ENCODE measurements at regions not wholly inside any gene's neighbourhood (a gene's known extent, or its start where the extent isn't known, plus 50 kb on each side); places are given as distances from the start of the nearest gene placed in this dataset.

DNA sequence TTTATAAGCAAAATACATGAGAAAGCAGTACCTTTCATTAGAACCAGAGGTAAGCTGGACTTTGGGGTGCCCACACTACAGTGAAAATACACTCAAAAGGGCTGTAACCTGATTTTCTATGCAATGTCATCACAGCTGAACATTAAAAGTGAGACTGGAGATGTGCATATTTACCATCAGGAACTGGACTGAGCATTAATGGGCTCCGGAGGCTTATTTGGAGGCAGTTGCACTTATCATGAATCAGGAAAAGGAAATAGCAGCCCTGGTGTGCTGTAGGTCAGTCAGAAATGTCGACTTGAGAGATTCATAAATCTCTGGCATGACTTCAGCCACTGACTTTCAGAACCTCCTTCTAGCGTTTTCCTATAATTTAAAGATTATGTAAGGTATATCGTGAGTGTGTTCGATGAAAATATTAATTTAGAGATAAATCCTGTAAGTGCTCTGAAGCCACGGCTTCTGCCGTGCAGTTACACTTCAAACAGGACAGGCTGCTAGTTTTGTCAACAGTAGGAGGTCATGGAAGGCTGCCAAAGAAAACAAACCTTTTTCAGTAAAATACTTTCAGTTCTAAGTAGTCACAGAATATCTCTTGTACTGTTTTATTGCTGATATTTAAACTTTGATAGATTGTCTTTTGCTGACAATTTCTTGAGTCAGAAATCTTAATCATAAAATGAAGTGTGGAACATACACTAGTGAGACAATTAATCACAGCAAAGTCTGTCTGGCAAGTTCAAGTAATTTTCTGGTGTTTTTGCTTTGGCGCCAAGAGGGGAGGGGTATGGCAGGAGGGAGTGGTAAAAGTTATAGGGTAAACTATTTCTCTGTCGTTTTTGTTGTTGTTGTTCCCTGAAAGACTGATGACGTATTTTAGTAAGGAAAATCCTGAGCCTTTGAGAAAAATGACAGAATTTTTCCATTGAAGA lies 939.7 kb downstream of the NR2F1-AS1 start:
- FAIRE-seq = peak; percentile 89
- dilution Hi-C loops (cut with MboI; ENCODE audit: extremely low pct_ligation_motif_present, low sequenced_read_pairs) = no loop called here
- no TSS peak for BruUV-seq (replicated peaks)
- CTCF ChIA-PET = interaction anchor here (1.0 kb wide), 1 partner anchor 123 kb away, joined by 5 read pairs; no protein-coding TSS in a partner anchor
- intact Hi-C loops (cut with micrococcal nuclease) = loop anchor here (5.0 kb wide), 1 partner anchor 941 kb away; the partner anchor contains the start of genes NR2F1 and NR2F1-AS1
- Histone ChIP-seq H3K4me2 (ENCODE audit: insufficient read depth, low read length) (peak overlapping the region; percentile 74), H3K79me2 (ENCODE audit: control insufficient read depth, insufficient read depth, low read length) (no peaks in the 10 kb centered on the region), H2AFZ (ENCODE audit: low read depth, low read length) (peak overlapping the region; percentile 36), H3K4me1 (ENCODE audit: control insufficient read depth, extremely low read depth, insufficient read depth, low read length) (peaks cover 13% of the 10 kb centered on the region), H3K27ac (ENCODE audit: insufficient read depth, low read depth, low read length) (peak overlapping the region; percentile 33), H3K9ac (replicated peaks; ENCODE audit: extremely low read depth, insufficient read depth, low read length) (no peak overlapping the region), H4K20me1 (replicated peaks; ENCODE audit: control insufficient read depth, extremely low read depth, insufficient read depth, low read length) (no peaks in the 10 kb centered on the region), H3K4me3 (replicated peaks in 1 of 3; ENCODE audit: insufficient read depth in 1 of 3, low read depth in 1 of 3, low read length in 3 of 3) (peak overlapping the region; percentile 10 to 63 (median 22)), H3K9me3 (replicated peaks; ENCODE audit: control insufficient read depth, insufficient read depth, low read length) (no peaks in the 10 kb centered on the region), H3K9me1 (replicated peaks; ENCODE audit: control insufficient read depth, extremely low read depth, insufficient read depth, low read length) (no peaks in the 10 kb centered on the region), H3K27me3 (ENCODE audit: control insufficient read depth in 2 of 2, insufficient read depth in 2 of 2, low read length in 2 of 2) (no peaks in the 10 kb centered on the region), H3K36me3 (ENCODE audit: control insufficient read depth in 2 of 2, extremely low read depth in 1 of 2, insufficient read depth in 2 of 2, low read length in 2 of 2) (no peaks in the 10 kb centered on the region)
- DNase-seq (ENCODE audit: low read depth, low spot score) = peak; percentile 90
- POLR2A ChIA-PET = no interaction called here
- peak; percentile 66 for TF ChIP-seq GATA2 (IDR thresholded peaks at IDR 0.05; ENCODE audit: insufficient read depth, insufficient read length, low read depth, low read length)
- no peak for TF ChIP-seq POLR2AphosphoS5 (IDR thresholded peaks at IDR 0.05; ENCODE audit: insufficient read depth, low read depth, low read length)
- TF ChIP-seq, protein P1, sequence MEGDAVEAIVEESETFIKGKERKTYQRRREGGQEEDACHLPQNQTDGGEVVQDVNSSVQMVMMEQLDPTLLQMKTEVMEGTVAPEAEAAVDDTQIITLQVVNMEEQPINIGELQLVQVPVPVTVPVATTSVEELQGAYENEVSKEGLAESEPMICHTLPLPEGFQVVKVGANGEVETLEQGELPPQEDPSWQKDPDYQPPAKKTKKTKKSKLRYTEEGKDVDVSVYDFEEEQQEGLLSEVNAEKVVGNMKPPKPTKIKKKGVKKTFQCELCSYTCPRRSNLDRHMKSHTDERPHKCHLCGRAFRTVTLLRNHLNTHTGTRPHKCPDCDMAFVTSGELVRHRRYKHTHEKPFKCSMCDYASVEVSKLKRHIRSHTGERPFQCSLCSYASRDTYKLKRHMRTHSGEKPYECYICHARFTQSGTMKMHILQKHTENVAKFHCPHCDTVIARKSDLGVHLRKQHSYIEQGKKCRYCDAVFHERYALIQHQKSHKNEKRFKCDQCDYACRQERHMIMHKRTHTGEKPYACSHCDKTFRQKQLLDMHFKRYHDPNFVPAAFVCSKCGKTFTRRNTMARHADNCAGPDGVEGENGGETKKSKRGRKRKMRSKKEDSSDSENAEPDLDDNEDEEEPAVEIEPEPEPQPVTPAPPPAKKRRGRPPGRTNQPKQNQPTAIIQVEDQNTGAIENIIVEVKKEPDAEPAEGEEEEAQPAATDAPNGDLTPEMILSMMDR (IDR thresholded peaks at IDR 0.05; ENCODE audit: extremely low read depth in 1 of 2, insufficient read depth in 1 of 2, low read depth in 1 of 2, low read length in 2 of 2) = no peak

Measured in endothelial cell of umbilical vein (primary cell).